ENCODE measurements at regions not wholly inside any gene's neighbourhood (a gene's known extent, or its start where the extent isn't known, plus 50 kb on each side); places are given as distances from the start of the nearest gene placed in this dataset.

DNA sequence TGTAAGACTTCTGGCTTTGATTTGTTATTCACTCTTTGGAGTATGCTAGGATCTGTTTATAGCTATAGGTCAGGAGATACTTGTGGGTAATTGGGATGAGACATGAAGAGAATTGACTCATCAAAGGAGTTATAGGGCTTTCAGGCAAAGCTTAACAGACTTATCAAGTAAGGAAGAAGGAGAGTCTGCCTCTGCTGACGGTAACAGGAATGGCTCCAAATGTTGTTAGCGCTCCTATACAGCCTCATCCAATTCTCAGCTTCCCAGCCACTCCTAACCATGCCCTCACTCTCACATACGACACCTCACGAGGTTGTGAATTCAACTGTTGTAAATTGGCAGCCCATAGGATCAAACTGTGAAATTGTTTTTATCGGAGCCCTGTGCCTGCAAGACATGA, 140.5 kb downstream of the KCNA5 start:
- Histone ChIP-seq H3K27ac (ENCODE audit: low read depth, low read length) (no peak overlapping the region), H3K4me3 (ENCODE audit: low read depth, low read length) (no peak overlapping the region), H3K9me3 (ENCODE audit: control insufficient read depth, insufficient read depth, low read length) (no peaks in the 10 kb centered on the region), H3K27me3 (ENCODE audit: control insufficient read depth, insufficient read depth, low read length) (no peaks in the 10 kb centered on the region)
- CTCF ChIA-PET = interaction anchor here (0.6 to 1.6 kb wide), 5 partner anchors 10 to 244 kb away, joined by 3 to 7 read pairs (median 3); no protein-coding TSS in a partner anchor
- POLR2A ChIA-PET = no interaction called here
- TF ChIP-seq, protein P1, sequence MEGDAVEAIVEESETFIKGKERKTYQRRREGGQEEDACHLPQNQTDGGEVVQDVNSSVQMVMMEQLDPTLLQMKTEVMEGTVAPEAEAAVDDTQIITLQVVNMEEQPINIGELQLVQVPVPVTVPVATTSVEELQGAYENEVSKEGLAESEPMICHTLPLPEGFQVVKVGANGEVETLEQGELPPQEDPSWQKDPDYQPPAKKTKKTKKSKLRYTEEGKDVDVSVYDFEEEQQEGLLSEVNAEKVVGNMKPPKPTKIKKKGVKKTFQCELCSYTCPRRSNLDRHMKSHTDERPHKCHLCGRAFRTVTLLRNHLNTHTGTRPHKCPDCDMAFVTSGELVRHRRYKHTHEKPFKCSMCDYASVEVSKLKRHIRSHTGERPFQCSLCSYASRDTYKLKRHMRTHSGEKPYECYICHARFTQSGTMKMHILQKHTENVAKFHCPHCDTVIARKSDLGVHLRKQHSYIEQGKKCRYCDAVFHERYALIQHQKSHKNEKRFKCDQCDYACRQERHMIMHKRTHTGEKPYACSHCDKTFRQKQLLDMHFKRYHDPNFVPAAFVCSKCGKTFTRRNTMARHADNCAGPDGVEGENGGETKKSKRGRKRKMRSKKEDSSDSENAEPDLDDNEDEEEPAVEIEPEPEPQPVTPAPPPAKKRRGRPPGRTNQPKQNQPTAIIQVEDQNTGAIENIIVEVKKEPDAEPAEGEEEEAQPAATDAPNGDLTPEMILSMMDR (IDR thresholded peaks at IDR 0.05; ENCODE audit: low read depth, low read length) = no peak
- no peak for DNase-seq (ENCODE audit: low read depth, low spot score)

GRCh38 chr12:5185435-5186069, 141.9 kb downstream of the KCNA5 start:
- ChIA-PET POLR2A (interaction anchor here (0.6 kb wide), 1 partner anchor 860 kb away, joined by 3 read pairs; no protein-coding TSS in a partner anchor), CTCF (interaction anchor here (1.2 to 1.4 kb wide), 3 partner anchors 12 to 15 kb away, joined by 3 to 5 read pairs (median 3); no protein-coding TSS in a partner anchor)
- no peaks in the 10 kb centered on the region for H3K9me3 ChIP-seq (ENCODE audit: control insufficient read depth, insufficient read depth, low read length)
- DNase-seq (ENCODE audit: low read depth, low spot score) = no peak
- H3K27me3 ChIP-seq (ENCODE audit: control insufficient read depth, insufficient read depth, low read length) = no peaks in the 10 kb centered on the region
- no peak overlapping the region for H3K27ac ChIP-seq (ENCODE audit: low read depth, low read length)
- TF ChIP-seq, protein P1 (IDR thresholded peaks at IDR 0.05; ENCODE audit: low read depth, low read length) = no peak
- no peak overlapping the region for H3K4me3 ChIP-seq (ENCODE audit: low read depth, low read length)

- CTCF ChIA-PET = interaction anchor here (1.2 to 1.4 kb wide), 2 partner anchors 11 to 13 kb away, joined by 3 read pairs; no protein-coding TSS in a partner anchor
- DNase-seq (ENCODE audit: low read depth, low spot score) = no peak
Observed at GRCh38 chr12:5186715-5187114, 143.0 kb downstream of the KCNA5 start.

DNA sequence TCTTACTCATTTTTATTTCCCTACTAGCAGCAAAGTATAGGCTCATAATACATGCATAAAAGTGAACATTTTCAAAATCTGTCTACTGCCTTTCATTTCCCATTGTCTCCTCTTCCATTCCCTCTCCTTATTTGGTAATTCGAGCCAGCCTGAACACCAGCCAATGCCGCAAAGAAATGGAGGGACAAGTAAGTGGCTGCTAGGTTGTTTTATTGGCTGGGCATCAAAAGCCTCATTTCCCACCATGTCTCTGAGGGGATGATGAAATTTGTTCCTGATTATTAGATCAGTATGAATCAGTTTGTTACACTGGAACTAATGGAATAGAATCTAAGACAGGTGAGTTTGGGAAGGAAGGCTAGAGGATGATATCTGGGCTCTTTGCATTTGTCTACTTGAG, 143.5 kb downstream of the KCNA5 start:
- Histone ChIP-seq H3K27me3 (ENCODE audit: control insufficient read depth, insufficient read depth, low read length) (no peaks in the 10 kb centered on the region), H3K4me3 (ENCODE audit: low read depth, low read length) (no peak overlapping the region), H3K27ac (ENCODE audit: low read depth, low read length) (no peak overlapping the region), H3K9me3 (ENCODE audit: control insufficient read depth, insufficient read depth, low read length) (no peaks in the 10 kb centered on the region)
- ChIA-PET POLR2A (no interaction called here), CTCF (interaction anchor here (1.4 kb wide), 1 partner anchor 11 kb away, joined by 3 read pairs; no protein-coding TSS in a partner anchor)
- no peak for DNase-seq (ENCODE audit: low read depth, low spot score)
- TF ChIP-seq, protein P1 (IDR thresholded peaks at IDR 0.05; ENCODE audit: low read depth, low read length) = no peak

More at GRCh38 chr12:5186715-5187114, 143.0 kb downstream of the KCNA5 start:
- H3K4me3 ChIP-seq (ENCODE audit: low read depth, low read length) = no peak overlapping the region
- POLR2A ChIA-PET = no interaction called here
- no peak overlapping the region for H3K27ac ChIP-seq (ENCODE audit: low read depth, low read length)
- no peaks in the 10 kb centered on the region for H3K27me3 ChIP-seq (ENCODE audit: control insufficient read depth, insufficient read depth, low read length)
- TF ChIP-seq, protein P1 (IDR thresholded peaks at IDR 0.05; ENCODE audit: low read depth, low read length) = no peak
- no peaks in the 10 kb centered on the region for H3K9me3 ChIP-seq (ENCODE audit: control insufficient read depth, insufficient read depth, low read length)

- no peak for DNase-seq (ENCODE audit: low read depth, low spot score)
- ChIA-PET POLR2A (no interaction called here), CTCF (interaction anchor here (1.0 kb wide), 1 partner anchor 9 kb away, joined by 5 read pairs; no protein-coding TSS in a partner anchor)
- no peaks in the 10 kb centered on the region for H3K27me3 ChIP-seq (ENCODE audit: control insufficient read depth, insufficient read depth, low read length)
- no peak overlapping the region for H3K27ac ChIP-seq (ENCODE audit: low read depth, low read length)
- no peaks in the 10 kb centered on the region for H3K9me3 ChIP-seq (ENCODE audit: control insufficient read depth, insufficient read depth, low read length)
- no peak overlapping the region for H3K4me3 ChIP-seq (ENCODE audit: low read depth, low read length)
- TF ChIP-seq, protein P1 (IDR thresholded peaks at IDR 0.05; ENCODE audit: low read depth, low read length) = no peak
Observed at GRCh38 chr12:5188472-5188871, 144.8 kb downstream of the KCNA5 start.
